ENCODE measurements at regions not wholly inside any gene's neighbourhood (a gene's known extent, or its start where the extent isn't known, plus 50 kb on each side); places are given as distances from the start of the nearest gene placed in this dataset.

DNA sequence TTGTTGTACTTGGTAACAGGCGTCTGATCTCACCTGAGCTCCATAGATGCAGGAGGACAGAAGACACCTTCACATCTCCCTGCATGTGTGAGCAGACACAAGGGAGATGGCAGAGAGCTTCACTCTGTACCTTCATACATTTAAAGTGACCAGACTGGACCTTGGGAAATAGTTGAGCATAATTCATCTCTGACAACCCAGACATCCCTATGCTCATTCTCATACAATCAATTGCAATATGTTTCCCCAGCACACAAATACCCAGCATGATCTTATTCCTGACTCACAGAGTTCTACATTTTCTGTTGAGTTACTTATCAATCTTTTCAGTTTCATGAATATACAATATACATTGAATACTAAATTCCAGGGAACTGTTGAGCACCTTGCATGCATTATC, 488.2 kb upstream of the API5 start:
- H3K27me3 ChIP-seq (ENCODE audit: insufficient read depth, insufficient read length) = no peaks in the 10 kb centered on the region
- DNase-seq (ENCODE audit: low read depth, low spot score) = no peak
- H3K4me3 ChIP-seq (ENCODE audit: insufficient read length, low read depth) = no peak overlapping the region
- H3K4me1 ChIP-seq (ENCODE audit: insufficient read depth, insufficient read length) = no peaks in the 10 kb centered on the region
- TF ChIP-seq YY1 (IDR thresholded peaks at IDR 0.05; ENCODE audit: insufficient read depth, insufficient read length) (no peak), SUZ12 (IDR thresholded peaks at IDR 0.05; ENCODE audit: extremely low read depth, insufficient read depth, insufficient read length) (no peak), ZNF274 (IDR thresholded peaks at IDR 0.05; ENCODE audit: low read depth, low read length) (no peak)
- H3K9me3 ChIP-seq (ENCODE audit: insufficient read depth, low read length) = no peaks in the 10 kb centered on the region
- no peak overlapping the region for H3K9ac ChIP-seq (ENCODE audit: insufficient read length, low read depth)
- no peaks in the 10 kb centered on the region for H3K36me3 ChIP-seq (ENCODE audit: insufficient read depth, insufficient read length, low read length)

DNA sequence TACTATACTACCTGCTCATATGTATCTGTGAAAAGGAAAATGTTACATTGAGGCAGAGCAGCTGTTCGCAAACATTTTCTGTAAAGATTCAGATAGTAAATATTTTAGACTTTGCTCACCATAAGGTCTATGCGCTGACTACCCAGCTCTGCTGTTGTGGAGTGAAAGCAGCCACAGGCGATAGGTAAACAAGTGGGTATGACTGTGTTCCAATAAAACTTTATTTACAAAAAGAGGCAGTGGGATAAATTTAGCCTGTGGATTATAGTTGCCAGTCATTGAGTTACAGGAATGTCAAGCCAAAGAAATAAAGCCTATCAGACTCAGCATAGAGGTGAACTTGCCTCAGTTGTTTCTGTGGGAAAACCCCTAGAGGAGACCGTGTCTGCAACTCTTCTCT, 487.7 kb upstream of the API5 start:
- TF ChIP-seq YY1 (IDR thresholded peaks at IDR 0.05; ENCODE audit: insufficient read depth, insufficient read length) = no peak
- no peak for TF ChIP-seq ZNF274 (IDR thresholded peaks at IDR 0.05; ENCODE audit: low read depth, low read length)
- no peak for TF ChIP-seq SUZ12 (IDR thresholded peaks at IDR 0.05; ENCODE audit: extremely low read depth, insufficient read depth, insufficient read length)
- no peaks in the 10 kb centered on the region for H3K36me3 ChIP-seq (ENCODE audit: insufficient read depth, insufficient read length, low read length)
- H3K27me3 ChIP-seq (ENCODE audit: insufficient read depth, insufficient read length) = no peaks in the 10 kb centered on the region
- no peak for DNase-seq (ENCODE audit: low read depth, low spot score)
- H3K4me1 ChIP-seq (ENCODE audit: insufficient read depth, insufficient read length) = no peaks in the 10 kb centered on the region
- no peaks in the 10 kb centered on the region for H3K9me3 ChIP-seq (ENCODE audit: insufficient read depth, low read length)
- no peak overlapping the region for H3K4me3 ChIP-seq (ENCODE audit: insufficient read length, low read depth)
- H3K9ac ChIP-seq (ENCODE audit: insufficient read length, low read depth) = no peak overlapping the region

DNA sequence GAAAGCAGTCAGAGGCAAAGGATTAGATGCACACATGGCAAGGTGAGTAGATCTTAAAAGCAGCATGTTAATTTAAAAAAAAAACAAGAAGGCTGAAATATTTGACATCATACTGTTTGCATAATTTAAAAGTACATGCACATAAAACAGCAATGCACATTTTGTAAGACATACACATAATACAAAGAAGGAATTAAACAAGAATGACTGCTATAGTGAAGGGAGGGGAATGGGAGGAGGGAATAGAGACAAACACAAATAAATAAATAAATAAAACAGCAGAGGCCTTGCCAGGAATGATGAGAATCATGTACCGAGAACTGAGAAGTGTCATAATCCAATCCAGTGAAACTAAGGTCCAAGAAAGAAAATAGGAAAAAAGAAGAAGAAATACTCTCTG, 486.2 kb upstream of the API5 start:
- no peaks in the 10 kb centered on the region for H3K9me3 ChIP-seq (ENCODE audit: insufficient read depth, low read length)
- H3K4me1 ChIP-seq (ENCODE audit: insufficient read depth, insufficient read length) = no peaks in the 10 kb centered on the region
- no peak overlapping the region for H3K4me3 ChIP-seq (ENCODE audit: insufficient read length, low read depth)
- DNase-seq (ENCODE audit: low read depth, low spot score) = no peak
- H3K36me3 ChIP-seq (ENCODE audit: insufficient read depth, insufficient read length, low read length) = no peaks in the 10 kb centered on the region
- no peak overlapping the region for H3K9ac ChIP-seq (ENCODE audit: insufficient read length, low read depth)
- no peaks in the 10 kb centered on the region for H3K27me3 ChIP-seq (ENCODE audit: insufficient read depth, insufficient read length)
- no peak for TF ChIP-seq YY1 (IDR thresholded peaks at IDR 0.05; ENCODE audit: insufficient read depth, insufficient read length)
- no peak for TF ChIP-seq SUZ12 (IDR thresholded peaks at IDR 0.05; ENCODE audit: extremely low read depth, insufficient read depth, insufficient read length)
- no peak for TF ChIP-seq ZNF274 (IDR thresholded peaks at IDR 0.05; ENCODE audit: low read depth, low read length)

DNA sequence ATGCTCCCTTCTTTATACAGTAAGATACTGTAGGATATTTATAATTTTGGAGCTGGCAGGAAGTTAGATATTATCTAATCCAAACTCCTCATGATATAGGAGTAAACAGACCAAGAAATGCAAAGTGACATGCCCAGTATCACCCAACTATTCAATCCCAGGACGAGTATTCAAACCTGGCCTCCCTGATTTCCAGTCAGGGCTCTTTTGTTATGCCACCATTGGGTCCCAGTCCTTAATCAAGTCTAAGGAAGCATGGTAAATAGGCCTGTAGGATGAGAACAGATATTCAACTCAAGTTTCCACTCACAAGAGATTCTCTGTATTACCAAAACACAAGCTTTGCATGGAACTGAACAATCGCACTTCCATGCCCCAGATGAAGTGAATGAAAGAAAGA, 484.0 kb upstream of the API5 start:
- no peak overlapping the region for H3K4me3 ChIP-seq (ENCODE audit: insufficient read length, low read depth)
- no peaks in the 10 kb centered on the region for H3K36me3 ChIP-seq (ENCODE audit: insufficient read depth, insufficient read length, low read length)
- no peak overlapping the region for H3K9ac ChIP-seq (ENCODE audit: insufficient read length, low read depth)
- no peaks in the 10 kb centered on the region for H3K27me3 ChIP-seq (ENCODE audit: insufficient read depth, insufficient read length)
- no peaks in the 10 kb centered on the region for H3K4me1 ChIP-seq (ENCODE audit: insufficient read depth, insufficient read length)
- no peak for DNase-seq (ENCODE audit: low read depth, low spot score)
- TF ChIP-seq YY1 (IDR thresholded peaks at IDR 0.05; ENCODE audit: insufficient read depth, insufficient read length) (no peak), SUZ12 (IDR thresholded peaks at IDR 0.05; ENCODE audit: extremely low read depth, insufficient read depth, insufficient read length) (no peak), ZNF274 (IDR thresholded peaks at IDR 0.05; ENCODE audit: low read depth, low read length) (no peak)
- no peaks in the 10 kb centered on the region for H3K9me3 ChIP-seq (ENCODE audit: insufficient read depth, low read length)

DNA sequence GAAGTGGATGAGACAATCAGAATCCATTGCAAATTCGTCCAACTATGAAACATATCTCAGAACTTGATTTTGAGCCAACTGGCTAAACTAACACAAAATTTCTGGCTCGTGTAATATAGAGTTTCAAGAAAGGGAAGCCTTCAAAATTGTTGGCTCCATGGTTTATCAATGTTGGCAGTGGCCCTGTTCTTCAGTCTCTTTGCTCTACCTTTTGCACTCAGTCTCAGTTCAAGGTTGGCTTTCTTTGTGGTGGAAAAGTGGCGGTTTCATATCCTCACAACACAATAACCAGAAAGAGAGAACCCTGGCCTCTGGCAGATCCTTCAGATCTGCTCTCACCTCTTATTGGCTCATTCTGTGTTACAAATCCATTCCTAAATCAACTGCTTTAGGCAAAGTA, 473.8 kb upstream of the API5 start:
- TF ChIP-seq ZNF274 (IDR thresholded peaks at IDR 0.05; ENCODE audit: low read depth, low read length) (no peak), YY1 (IDR thresholded peaks at IDR 0.05; ENCODE audit: insufficient read depth, insufficient read length) (no peak), SUZ12 (IDR thresholded peaks at IDR 0.05; ENCODE audit: extremely low read depth, insufficient read depth, insufficient read length) (no peak)
- DNase-seq (ENCODE audit: low read depth, low spot score) = no peak
- H3K4me3 ChIP-seq (ENCODE audit: insufficient read length, low read depth) = no peak overlapping the region

DNA sequence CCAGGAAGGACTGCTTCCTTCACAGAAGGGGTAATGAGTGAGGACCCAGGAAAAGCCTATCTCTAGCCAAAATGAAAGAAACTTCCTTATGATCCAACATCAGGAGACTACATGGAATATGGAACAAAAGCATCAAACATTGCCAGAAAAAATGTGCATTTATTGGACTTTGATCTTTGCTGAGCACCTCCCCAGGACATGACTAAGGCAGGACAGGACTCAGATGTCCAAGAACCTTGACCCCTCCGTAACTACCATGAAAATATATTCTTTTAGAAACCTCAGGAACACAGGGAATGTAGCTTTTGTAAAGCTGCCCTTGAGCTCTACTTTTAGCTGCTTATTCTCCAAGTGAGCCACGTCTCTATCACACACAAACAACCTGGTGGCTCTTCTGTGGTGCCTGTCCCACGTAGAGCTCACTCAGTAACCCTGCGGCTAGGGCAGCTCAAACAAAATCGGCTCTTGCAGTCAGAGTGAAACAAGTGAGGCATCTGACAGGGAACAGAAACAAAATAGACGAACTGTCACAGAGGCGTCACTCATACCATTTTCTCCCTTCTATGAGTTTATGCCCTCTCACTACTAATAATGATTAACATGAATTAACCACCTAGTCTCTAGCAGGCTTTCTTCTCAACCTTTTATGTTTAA, 471.5 kb upstream of the API5 start:
- no peak for DNase-seq (ENCODE audit: low read depth, low spot score)
- Histone ChIP-seq H3K9ac (ENCODE audit: insufficient read length, low read depth) (no peak overlapping the region), H3K4me1 (ENCODE audit: insufficient read depth, insufficient read length) (no peaks in the 10 kb centered on the region), H3K4me3 (ENCODE audit: insufficient read length, low read depth) (no peak overlapping the region), H3K9me3 (ENCODE audit: insufficient read depth, low read length) (peaks cover 20% of the 10 kb centered on the region), H3K36me3 (ENCODE audit: insufficient read depth, insufficient read length, low read length) (no peaks in the 10 kb centered on the region), H3K27me3 (ENCODE audit: insufficient read depth, insufficient read length) (no peaks in the 10 kb centered on the region)
- TF ChIP-seq ZNF274 (IDR thresholded peaks at IDR 0.05; ENCODE audit: low read depth, low read length) (no peak), SUZ12 (IDR thresholded peaks at IDR 0.05; ENCODE audit: extremely low read depth, insufficient read depth, insufficient read length) (no peak), YY1 (IDR thresholded peaks at IDR 0.05; ENCODE audit: insufficient read depth, insufficient read length) (no peak)

More for the DNA sequence above, 473.8 kb upstream of the API5 start:
- no peaks in the 10 kb centered on the region for H3K4me1 ChIP-seq (ENCODE audit: insufficient read depth, insufficient read length)
- peaks cover 20% of the 10 kb centered on the region for H3K9me3 ChIP-seq (ENCODE audit: insufficient read depth, low read length)
- no peaks in the 10 kb centered on the region for H3K36me3 ChIP-seq (ENCODE audit: insufficient read depth, insufficient read length, low read length)
- no peak overlapping the region for H3K9ac ChIP-seq (ENCODE audit: insufficient read length, low read depth)
- H3K27me3 ChIP-seq (ENCODE audit: insufficient read depth, insufficient read length) = no peaks in the 10 kb centered on the region

DNA sequence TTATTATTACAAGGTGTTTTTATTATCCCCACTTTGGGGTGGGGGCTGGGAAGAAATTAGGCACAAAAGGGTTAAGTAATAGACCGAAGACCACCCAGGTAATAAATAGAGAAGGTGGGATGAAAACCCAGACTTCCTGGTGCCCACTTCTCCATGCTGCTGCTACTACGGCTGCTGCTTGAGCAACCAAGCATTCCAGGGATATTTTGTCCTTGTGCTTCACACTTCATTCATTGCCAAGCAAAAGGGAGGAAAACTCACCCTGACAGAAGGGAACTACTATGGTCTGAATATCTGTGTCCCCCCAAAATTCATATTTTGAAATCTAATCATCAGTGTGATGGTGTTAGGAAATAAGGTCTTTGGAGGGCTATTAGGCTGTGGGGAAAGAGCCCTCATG, 470.9 kb upstream of the API5 start:
- H3K9ac ChIP-seq (ENCODE audit: insufficient read length, low read depth) = no peak overlapping the region
- H3K4me1 ChIP-seq (ENCODE audit: insufficient read depth, insufficient read length) = no peaks in the 10 kb centered on the region
- H3K9me3 ChIP-seq (ENCODE audit: insufficient read depth, low read length) = peaks cover 20% of the 10 kb centered on the region
- no peaks in the 10 kb centered on the region for H3K27me3 ChIP-seq (ENCODE audit: insufficient read depth, insufficient read length)
- no peak for DNase-seq (ENCODE audit: low read depth, low spot score)
- no peak for TF ChIP-seq SUZ12 (IDR thresholded peaks at IDR 0.05; ENCODE audit: extremely low read depth, insufficient read depth, insufficient read length)
- TF ChIP-seq ZNF274 (IDR thresholded peaks at IDR 0.05; ENCODE audit: low read depth, low read length) = no peak
- TF ChIP-seq YY1 (IDR thresholded peaks at IDR 0.05; ENCODE audit: insufficient read depth, insufficient read length) = no peak
- H3K4me3 ChIP-seq (ENCODE audit: insufficient read length, low read depth) = no peak overlapping the region
- H3K36me3 ChIP-seq (ENCODE audit: insufficient read depth, insufficient read length, low read length) = no peaks in the 10 kb centered on the region

Measured in NT2/D1 (cell line).